LNCAP (cell line): ENCODE measurements at regions not wholly inside any gene's neighbourhood (a gene's known extent, or its start where the extent isn't known, plus 50 kb on each side); places are given as distances from the start of the nearest gene placed in this dataset.

Experiments used
- CTCF ChIP-seq: fragments of 450-650 bp; IDR thresholded peaks from 2 replicates; pipeline ENCODE4 v1.5.1; 2017; ENCODE audit warnings: mild to moderate bottlenecking

- no peak for TF ChIP-seq CTCF
These were observed 558.9 kb downstream of the PTPRC start for GRCh38 chr1:199197695-199198094.

GRCh38 chr1:199202331-199202730 lies 563.5 kb downstream of the PTPRC start:
- no peak for TF ChIP-seq CTCF

GRCh38 chr1:199204231-199204630 lies 565.4 kb downstream of the PTPRC start:
- TF ChIP-seq CTCF: no peak

GRCh38 chr1:199205740-199206441 lies 567.1 kb downstream of the PTPRC start:
- TF ChIP-seq CTCF: no peak

DNA sequence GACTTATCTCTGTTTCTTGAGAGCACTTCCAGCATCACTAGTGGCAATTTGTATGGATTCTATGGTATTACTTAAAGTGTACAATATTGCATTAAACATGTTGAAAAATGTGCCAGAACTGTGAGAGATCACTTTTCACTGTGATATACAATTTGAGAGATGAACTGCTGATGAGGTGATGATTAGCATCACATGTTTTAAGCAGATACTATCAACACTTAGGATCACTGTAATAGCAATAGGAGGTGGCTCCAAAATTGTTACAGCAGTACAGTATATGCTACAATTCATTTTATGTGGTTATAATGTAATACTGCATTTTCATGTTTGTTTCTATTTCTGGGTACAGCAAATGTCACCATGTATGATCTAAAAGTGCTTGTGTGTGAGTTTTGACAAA lies 570.0 kb downstream of the PTPRC start:
- TF ChIP-seq CTCF: no peak

DNA sequence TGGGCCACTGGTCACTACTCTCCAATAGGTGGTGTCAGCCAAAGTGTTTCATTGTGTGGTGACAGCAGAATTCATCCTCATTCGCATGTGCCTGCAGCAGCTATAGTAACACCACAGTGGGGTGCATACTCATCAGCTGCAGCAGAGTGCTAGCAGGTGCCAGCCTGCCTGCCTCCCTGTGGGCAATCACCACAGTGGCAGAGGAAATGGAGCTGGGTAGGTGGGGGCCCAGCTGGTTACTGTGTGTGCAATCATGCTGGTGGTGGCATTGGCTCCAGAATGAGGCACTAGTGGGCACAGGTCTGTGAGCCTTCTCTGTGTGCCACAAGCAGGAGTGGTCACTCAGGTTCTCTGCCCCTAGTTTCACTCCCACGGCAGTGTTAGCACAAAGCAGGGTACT lies 579.2 kb downstream of the PTPRC start:
- TF ChIP-seq CTCF: no peak

DNA sequence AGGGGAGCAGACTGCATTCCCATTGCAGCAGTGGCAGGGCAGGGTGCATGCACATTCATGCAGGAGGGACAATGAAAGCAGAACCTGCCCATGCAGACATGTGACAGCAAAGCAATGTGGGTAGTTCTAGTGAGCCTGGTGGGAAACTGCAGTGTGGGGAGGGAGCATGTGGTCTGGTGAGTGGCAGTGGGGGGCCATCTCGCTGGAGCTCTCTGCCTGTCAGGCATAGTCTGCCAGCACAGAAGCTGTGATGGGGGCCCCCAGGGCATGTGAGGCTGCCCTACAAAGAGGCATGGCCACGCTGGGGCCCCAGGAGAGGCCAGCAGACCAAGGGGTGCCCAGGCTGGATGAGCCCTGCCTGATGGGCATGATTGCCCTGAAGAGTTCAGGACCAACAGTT lies 579.7 kb downstream of the PTPRC start:
- TF ChIP-seq CTCF: no peak

GRCh38 chr1:199220031-199220430 lies 581.2 kb downstream of the PTPRC start:
- no peak for TF ChIP-seq CTCF
